H1 (cell line): ENCODE measurements at regions not wholly inside any gene's neighbourhood (a gene's known extent, or its start where the extent isn't known, plus 50 kb on each side); places are given as distances from the start of the nearest gene placed in this dataset.

ENCODE experiments used
- ATF2 ChIP-seq: IDR thresholded peaks from 2 replicates; pipeline ENCODE4 v1.6.1; 2012; ENCODE audit warnings: low read length, inconsistent platforms
- CHD7 ChIP-seq: fragments of 300-600 bp; sonication (generic); IDR thresholded peaks from 2 replicates; pipeline ENCODE4 v1.7.1; 2012; ENCODE audit warnings: low read length, moderate library complexity, mild to moderate bottlenecking, inconsistent platforms; ENCODE audit not compliant: insufficient replicate concordance
- E2F6 ChIP-seq: IDR thresholded peaks from 2 replicates; pipeline ENCODE4 v1.6.1; 2012; ENCODE audit warnings: inconsistent platforms
- KDM4A ChIP-seq: IDR thresholded peaks from one replicate; pipeline ENCODE4 v1.7.1; 2012; ENCODE audit warnings: low read depth, mild to moderate bottlenecking, moderate library complexity, low read length, inconsistent platforms; ENCODE audit not compliant: severe bottlenecking
- NANOG ChIP-seq: IDR thresholded peaks from 2 replicates; pipeline ENCODE4 v1.6.1; 2011; ENCODE audit warnings: low read length, low read depth, mild to moderate bottlenecking, inconsistent platforms; ENCODE audit not compliant: insufficient read depth, poor library complexity, severe bottlenecking
- NRF1 ChIP-seq: IDR thresholded peaks from 2 replicates; pipeline ENCODE4 v1.6.1; 2011; ENCODE audit warnings: mild to moderate bottlenecking, low read depth, low read length, improper control_type of control experiment
- RAD21 ChIP-seq, 2 experiments: IDR thresholded peaks in 1 of 2; conservative IDR thresholded peaks in 1 of 2; 2 replicates each; pipeline ENCODE4 v1.6.1; 2011; ENCODE audit warnings: low read depth in 2 of 2, low read length in 2 of 2, improper control_type of control experiment in 1 of 2, inconsistent platforms in 1 of 2, mild to moderate bottlenecking in 1 of 2, moderate library complexity in 1 of 2
- RXRA ChIP-seq: IDR thresholded peaks from 2 replicates; pipeline ENCODE4 v1.6.1; 2011; ENCODE audit warnings: low read depth, mild to moderate bottlenecking, low read length, moderate library complexity; ENCODE audit not compliant: insufficient read depth

GRCh38 chr16:79991969-79992368 lies 391.4 kb upstream of the MAF start (continued):
- TF ChIP-seq CHD7 (no peak), NRF1 (no peak), KDM4A (no peak), RXRA (no peak), ATF2 (no peak), RAD21 (IDR thresholded peaks at IDR 0.05 in 1 of 2, conservative IDR thresholded peaks at IDR 0.05 in 1 of 2; ENCODE audit: low read depth in 2 of 2, low read length in 2 of 2) (no peak), NANOG (no peak), E2F6 (no peak)
